Loucy (cell line): ENCODE measurements at regions not wholly inside any gene's neighbourhood (a gene's known extent, or its start where the extent isn't known, plus 50 kb on each side); places are given as distances from the start of the nearest gene placed in this dataset.

Source experiments
- CTCF ChIP-seq: fragments of 200-600 bp; sonication (generic); conservative IDR thresholded peaks from 2 replicates; pipeline ENCODE4 v1.5.1; 2014; ENCODE audit warnings: mild to moderate bottlenecking, antibody characterized with exemption, low read length
- EZH2phosphoT487 ChIP-seq: fragments of 200-600 bp; IDR thresholded peaks from 2 replicates; pipeline ENCODE4 v1.6.1; 2018; ENCODE audit warnings: antibody characterized with exemption, mild to moderate bottlenecking, moderate library complexity, borderline replicate concordance

GRCh38 chr5:4386152-4386551, 754.0 kb upstream of the ADAMTS16 start:
- TF ChIP-seq CTCF: no peak
- no peak for TF ChIP-seq EZH2phosphoT487
